ENCODE measurements at regions not wholly inside any gene's neighbourhood (a gene's known extent, or its start where the extent isn't known, plus 50 kb on each side); places are given as distances from the start of the nearest gene placed in this dataset.

- no peak overlapping the region for H3K4me3 ChIP-seq (ENCODE audit: low read length)
- TF ChIP-seq CTCF (conservative IDR thresholded peaks at IDR 0.05; ENCODE audit: low read length) = no peak
- DNase-seq (ENCODE audit: low read depth) = no peak
Measured at GRCh38 chr3:103127737-103128136, 692.9 kb downstream of the ZPLD1 start.

GRCh38 chr3:103134023-103134724 is 699.4 kb downstream of the ZPLD1 start:
- H3K4me3 ChIP-seq (ENCODE audit: low read length) = no peak overlapping the region
- no peak for TF ChIP-seq CTCF (conservative IDR thresholded peaks at IDR 0.05; ENCODE audit: low read length)
- DNase-seq (ENCODE audit: low read depth) = no peak

DNA sequence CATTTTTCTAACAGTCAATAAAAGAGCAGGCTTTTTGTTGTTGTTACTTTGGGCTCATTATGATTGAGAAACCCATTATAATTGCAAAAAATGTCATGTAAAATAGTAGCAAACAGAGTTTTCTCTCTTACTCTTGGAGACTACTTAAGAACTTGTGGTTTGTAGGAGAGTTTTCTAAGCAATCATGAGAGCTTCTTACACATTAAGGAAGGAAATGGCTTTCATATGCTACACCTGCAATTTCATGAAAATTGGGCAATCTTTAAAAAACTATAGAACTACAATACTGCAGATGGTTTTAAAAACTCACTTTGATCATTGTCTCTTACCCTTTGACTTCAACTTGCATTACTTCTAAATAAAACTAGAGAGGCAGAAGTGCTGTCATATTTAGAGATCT is 701.8 kb downstream of the ZPLD1 start:
- no peak for TF ChIP-seq CTCF (conservative IDR thresholded peaks at IDR 0.05; ENCODE audit: low read length)
- no peak for DNase-seq (ENCODE audit: low read depth)
- no peak overlapping the region for H3K4me3 ChIP-seq (ENCODE audit: low read length)

- DNase-seq (ENCODE audit: low read depth) = no peak
- H3K4me3 ChIP-seq (ENCODE audit: low read length) = no peak overlapping the region
- no peak for TF ChIP-seq CTCF (conservative IDR thresholded peaks at IDR 0.05; ENCODE audit: low read length)
Measured at GRCh38 chr3:103137830-103138229, 703.0 kb downstream of the ZPLD1 start.

DNA sequence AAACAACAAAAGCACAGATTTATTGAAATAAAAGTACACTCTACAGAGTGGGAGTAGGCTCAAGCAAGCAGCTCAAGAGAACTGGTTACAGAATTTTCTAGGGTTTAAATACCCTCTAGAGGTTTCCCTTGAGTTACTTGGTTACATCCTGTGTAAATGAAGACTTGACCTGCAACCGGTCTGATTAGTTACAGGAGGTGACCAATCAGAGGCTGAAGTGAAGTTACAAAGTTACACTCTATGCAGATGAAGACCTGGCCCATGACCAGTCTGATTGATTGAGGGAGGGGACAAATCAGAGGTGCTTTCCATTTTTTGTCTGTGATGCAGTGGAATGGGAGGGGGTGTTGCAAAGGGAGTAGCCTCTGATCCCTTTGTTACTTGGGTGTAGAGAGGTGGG is 723.4 kb downstream of the ZPLD1 start:
- H3K4me3 ChIP-seq (ENCODE audit: low read length) = no peak overlapping the region
- DNase-seq (ENCODE audit: low read depth) = no peak
- no peak for TF ChIP-seq CTCF (conservative IDR thresholded peaks at IDR 0.05; ENCODE audit: low read length)

DNA sequence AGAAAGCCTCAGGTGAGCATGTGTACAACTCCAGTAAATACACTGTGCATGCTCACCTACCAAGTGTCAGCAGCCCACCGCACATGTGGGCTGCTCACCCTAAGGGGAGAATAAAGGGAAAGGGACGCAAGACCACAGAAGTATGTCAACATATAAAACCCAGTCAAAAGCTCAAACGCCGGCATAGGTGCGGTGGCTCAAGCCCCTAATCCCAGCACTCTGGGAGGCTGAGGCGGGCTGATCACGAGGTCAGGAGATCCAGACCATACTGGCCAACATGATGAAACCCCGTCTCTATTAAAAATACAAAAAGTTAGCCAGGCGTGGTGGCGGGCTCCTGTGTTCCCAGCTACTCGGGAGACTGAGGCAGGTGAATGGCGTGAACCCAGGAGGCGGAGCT is 732.1 kb downstream of the ZPLD1 start:
- no peak overlapping the region for H3K4me3 ChIP-seq (ENCODE audit: low read length)
- no peak for DNase-seq (ENCODE audit: low read depth)
- TF ChIP-seq CTCF (conservative IDR thresholded peaks at IDR 0.05; ENCODE audit: low read length) = no peak

DNA sequence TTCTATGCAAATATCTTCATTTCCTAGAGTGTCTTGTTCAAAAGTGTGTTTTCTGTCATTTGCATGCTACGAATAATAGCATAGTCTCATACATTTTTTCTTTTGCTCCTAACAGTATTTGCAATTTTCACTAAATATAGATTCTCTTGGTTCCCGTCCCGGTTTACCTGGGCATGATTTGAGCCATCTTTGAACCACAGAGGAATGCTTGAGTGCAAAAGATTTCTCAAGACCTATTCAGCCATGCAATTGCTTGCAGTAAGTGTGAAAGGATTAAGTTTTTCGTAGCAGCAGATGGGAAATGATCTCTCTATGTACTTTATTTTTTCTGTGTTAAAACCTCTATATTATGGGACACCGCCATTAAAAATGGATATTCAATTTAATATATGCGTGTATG is 733.0 kb downstream of the ZPLD1 start:
- no peak for TF ChIP-seq CTCF (conservative IDR thresholded peaks at IDR 0.05; ENCODE audit: low read length)
- no peak for DNase-seq (ENCODE audit: low read depth)
- H3K4me3 ChIP-seq (ENCODE audit: low read length) = no peak overlapping the region
